C4-2B (cell line): ENCODE measurements at regions not wholly inside any gene's neighbourhood (a gene's known extent, or its start where the extent isn't known, plus 50 kb on each side); places are given as distances from the start of the nearest gene placed in this dataset.

Source experiments
- CTCF ChIP-seq: fragments of 450-650 bp; conservative IDR thresholded peaks from 2 replicates; pipeline ENCODE4 v1.5.1; 2017; ENCODE audit warnings: mild to moderate bottlenecking
- ZFX ChIP-seq: fragments of 450-650 bp; IDR thresholded peaks from 2 replicates; pipeline ENCODE4 v1.6.1; 2017

- TF ChIP-seq CTCF = peak; percentile 61
- TF ChIP-seq ZFX = no peak
Measured at GRCh38 chrX:155819966-155820491, 61.1 kb upstream of the VAMP7 start.
